T-helper 1 cell treated with Interleukin-12 subunit alpha and Interleukin-12 subunit beta and Interleukin-4 antibody, amounts not matched to agents 30 ng/mL and 1 ng/mL, for 36 hours (primary cell): ENCODE measurements at regions not wholly inside any gene's neighbourhood (a gene's known extent, or its start where the extent isn't known, plus 50 kb on each side); places are given as distances from the start of the nearest gene placed in this dataset.
"Not testable (repeated sequence)": the region's sequence is repeated elsewhere in the genome, so short reads cannot be mapped to it uniquely, and the experiment has no call there.

Source experiments
- intact Hi-C: fragments of 100-400 bp; cut with micrococcal nuclease; formaldehyde crosslinking; loops from one replicate; pipeline ENCODE4 v1.15.1; 2024

DNA sequence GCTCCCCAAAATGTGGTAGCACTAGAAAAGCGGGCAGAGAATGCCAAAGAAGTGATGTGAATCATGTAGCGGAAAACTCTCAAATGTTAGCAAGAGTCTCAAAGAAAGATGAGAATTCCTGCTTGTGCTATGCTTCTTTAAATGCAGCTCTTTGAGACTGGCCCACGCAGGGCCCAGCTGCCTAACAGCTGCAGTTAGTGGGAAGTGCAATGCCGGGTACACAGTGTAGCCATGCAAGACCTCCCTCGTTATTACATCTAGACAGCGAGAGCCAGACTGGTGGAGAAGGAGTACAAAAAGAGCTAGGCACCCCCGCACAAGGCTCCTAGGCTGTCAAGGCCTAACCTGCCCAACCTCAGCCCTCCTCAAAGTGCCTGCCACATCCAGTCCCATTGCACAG, 201.7 kb upstream of the PRDM1 start:
- intact Hi-C loops, result no loop called here

DNA sequence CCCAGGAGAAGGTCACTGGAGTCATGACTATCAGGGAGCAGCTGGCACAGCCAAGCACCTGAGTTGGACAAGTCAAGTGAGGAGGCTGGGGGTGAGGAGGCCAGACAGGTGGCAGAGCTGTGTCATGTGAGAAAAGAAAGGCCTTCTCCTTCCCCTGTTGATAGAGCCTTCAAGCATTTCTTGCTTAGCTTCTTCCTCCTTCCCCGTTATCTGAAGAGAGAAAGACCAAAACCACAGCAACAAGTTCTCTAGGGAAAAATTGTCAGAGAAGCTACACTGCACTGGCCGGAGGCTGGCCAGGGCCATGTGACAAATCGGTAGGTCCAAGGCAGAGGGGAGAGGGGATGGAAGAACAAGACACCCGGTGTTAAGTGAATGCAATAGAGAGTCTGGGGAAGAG, 202.1 kb upstream of the PRDM1 start:
- intact Hi-C loops, result no loop called here

DNA sequence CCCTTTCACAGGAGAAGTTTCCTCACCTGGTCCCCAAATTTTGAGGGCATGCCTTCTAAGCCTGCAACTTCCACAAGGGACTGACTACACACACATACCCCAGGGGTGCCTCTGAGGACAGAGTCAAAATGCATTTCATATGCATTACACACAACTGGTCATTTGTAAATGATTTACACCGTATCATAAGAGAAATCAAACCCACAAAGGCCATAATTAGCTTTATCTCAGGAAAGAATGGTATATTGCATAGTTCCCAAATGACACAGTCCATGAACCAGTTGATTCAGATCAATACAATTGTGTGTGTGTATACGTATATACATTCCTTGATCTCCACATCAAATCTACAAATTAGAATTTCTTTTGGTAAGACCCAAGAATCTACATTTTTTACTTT, 203.3 kb upstream of the PRDM1 start:
- intact Hi-C loops, result no loop called here

DNA sequence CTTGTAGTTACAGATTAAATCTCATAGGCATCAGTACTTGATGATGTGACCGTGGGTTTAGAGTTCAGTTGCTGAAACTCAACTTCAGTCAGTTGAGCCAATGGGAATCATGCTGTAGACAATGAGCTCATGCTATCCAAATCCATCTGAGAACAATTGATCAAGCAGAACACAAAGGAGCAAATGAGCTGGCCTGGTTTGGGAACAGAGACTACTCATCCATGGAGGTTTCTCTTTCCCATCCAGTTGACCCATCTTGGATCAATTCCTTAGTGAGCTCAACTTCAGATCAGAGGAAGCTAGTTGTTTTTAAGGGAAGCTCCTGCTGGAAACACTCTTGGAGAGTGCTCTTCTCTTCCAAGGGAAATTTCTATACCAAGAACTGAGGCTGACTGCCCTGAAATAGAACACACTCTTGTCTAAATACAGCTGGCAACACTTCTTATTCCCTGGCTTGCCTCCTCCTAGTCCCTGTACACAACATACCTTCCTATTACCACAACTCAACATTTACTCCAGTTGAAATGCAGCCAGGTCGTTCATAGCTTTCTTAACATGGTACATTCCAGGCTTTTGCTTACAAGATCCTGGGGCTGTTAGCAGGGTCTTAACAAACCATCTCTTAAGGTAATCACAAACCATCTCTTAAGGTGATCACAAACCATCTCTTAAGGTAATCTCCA, 203.9 kb upstream of the PRDM1 start:
- intact Hi-C loops, result no loop called here

DNA sequence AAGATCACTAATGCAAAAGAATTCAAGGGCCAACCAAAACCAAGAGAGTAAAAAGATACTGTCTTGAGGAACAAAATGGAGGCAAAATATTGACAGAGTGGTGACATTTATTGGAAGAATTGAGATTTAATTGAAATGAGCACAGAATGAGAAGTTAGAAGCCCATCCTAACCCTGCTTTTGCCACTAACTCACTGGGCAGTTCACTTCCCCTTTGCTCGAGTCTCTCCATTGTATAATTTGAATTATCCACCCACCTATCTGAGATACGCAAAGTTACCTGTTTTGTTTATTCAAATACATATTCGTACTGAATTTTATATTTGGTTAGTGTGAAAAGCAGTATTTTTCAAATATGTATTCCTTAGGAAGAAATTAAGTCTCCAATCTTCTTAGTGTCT, 204.5 kb upstream of the PRDM1 start:
- intact Hi-C loops, result no loop called here

DNA sequence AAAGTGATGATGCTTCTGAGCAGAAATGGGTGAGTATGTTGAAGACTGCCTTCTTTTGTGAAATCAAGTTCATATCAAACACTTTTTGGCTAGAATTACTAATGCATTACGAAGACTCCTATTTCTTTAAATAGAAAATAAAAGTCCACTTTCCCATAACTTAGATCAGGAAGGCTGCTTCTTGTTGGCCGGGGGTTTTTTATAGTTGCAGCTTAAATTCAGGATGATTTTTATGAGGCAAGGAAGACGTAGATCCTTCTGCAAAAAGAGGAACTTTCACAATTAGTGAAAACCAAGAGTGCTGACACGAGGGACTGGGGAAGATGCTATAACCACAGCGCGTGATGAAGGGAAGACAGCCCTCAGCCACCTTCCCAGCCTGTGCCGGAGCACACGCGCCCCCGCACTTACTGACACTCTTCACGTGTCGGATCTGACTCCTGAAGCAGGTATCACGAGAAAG, 206.1 kb upstream of the PRDM1 start:
- intact Hi-C loops, result no loop called here

DNA sequence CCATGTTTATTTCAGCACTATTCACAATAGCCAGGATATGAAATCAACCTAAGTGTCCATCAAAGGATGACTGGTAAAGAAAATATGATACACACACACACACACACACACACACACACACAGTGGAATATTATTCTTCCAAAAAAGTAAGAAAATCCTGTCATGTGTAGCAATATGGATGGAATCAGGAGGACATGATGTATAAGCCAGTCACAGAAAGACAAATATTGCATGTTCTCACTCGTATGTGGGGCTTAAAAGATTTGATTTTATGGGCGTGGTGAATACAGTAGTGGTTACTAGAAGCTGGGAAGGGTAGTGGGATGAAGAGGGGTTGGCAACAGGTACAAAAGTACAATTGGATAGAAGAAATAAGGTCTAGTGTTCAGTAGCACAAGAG, 207.0 kb upstream of the PRDM1 start:
- intact Hi-C loops, result no loop called here

DNA sequence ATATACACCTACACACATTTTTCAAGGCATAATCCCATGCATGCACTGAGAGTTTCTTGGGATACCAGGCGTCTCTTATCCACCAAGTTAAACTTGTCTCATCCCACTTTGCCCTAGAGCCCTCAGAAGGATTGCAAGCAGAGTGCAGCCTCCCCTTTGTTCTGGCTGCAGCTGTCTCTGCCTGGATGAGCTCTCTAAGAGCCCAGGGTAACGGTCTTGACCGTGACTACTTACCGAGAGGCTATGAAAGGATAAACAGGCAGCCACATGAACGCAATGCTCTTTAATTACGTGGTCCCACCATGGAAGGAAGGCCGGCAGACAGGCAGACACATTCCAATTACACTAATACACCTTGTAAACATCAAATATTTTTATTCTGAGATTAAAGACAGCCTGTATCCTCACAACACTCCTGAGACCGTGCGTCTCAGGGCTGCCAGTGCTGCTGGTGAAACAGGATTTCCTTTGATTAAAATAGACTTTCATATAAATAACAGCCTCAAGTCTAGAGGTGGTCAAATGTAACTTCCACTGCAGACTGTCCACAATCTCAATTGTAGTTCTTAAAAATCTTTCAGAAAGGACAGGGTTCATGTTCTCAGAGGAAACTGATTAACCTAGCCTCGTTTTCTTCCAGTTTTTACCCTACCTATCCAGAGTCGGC, 210.0 kb upstream of the PRDM1 start:
- intact Hi-C loops, result no loop called here

DNA sequence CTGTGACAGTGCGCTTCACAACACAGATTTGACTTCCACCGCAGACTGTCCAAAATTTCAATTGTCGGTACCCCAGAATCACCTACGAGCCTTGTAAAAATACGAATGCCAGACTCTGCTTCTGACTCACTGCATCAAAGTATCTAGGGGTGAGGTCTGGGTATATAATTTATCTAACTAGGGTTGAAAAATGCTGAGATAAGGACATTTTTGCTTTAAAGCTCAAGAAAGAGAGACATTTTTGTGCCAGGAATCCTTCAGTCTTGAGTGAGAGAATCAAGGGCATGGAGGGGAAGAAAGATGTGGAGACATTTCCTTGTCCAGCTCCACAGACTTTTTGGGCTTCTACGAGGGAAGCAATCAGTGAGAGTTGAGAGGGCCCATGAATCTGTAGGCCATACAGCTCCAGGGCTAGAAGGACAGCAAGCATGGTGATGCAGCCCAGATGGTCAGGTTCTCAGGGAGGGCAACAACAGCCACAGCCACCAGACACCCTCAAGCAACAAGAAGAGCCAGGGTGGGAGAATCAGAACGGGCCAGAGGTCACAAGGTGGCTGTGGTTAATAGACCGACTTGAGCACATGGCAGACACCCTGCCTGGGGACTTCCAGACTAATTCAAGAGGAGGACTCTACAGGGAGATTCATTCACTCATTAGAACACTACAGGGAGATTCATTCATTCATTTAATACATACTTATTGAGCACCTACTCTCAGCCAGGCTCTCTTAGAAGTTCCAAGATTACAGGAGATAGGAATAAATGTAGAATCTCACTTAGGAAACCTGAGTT, 211.1 kb upstream of the PRDM1 start:
- intact Hi-C loops, result no loop called here

DNA sequence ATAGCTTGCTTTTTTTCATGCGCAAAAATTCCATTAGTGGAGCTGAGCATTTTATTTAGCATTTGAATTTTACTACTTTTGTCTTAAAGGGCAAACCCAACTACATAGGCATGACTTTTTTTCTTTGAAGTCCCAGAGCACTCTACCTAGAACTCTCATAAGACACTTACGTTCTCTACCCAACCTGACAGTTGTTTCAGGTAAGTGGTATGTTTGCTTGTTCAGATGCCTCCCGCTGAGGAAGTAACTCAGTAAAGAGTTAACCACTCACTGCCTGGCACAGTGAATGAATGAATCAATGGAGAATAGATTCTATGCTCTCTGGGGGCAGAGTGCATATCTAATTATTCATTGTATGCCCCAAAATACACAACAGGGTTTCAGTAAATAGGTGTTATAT, 212.3 kb upstream of the PRDM1 start:
- intact Hi-C loops, result loop anchor here (1.0 kb wide), 1 partner anchor 27 kb away; no protein-coding TSS in a partner anchor

DNA sequence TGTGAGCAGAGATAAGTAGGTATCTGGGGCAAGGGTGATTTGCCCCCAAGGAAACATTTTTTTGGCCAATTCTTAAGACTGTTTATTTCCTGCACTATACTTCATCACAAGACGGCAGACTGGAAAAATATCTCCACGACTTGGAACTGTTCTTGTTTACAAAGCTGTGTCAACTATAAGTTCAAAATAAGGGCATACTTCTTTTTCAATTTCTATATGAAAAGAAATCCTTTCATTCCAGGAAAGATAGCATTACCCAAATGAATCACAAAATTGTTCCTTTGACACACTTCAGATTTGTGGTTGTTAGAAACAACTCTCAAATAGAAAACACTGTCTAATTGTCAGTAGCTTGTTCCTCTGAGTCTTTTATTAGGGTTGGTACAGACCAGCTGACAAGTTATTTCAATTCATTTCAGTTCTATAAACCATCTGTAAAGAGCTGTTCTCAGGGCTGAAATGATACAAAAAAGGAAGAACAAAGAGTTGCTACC, 212.9 kb upstream of the PRDM1 start:
- intact Hi-C loops, result loop anchor here (1.0 kb wide), 1 partner anchor 27 kb away; no protein-coding TSS in a partner anchor

DNA sequence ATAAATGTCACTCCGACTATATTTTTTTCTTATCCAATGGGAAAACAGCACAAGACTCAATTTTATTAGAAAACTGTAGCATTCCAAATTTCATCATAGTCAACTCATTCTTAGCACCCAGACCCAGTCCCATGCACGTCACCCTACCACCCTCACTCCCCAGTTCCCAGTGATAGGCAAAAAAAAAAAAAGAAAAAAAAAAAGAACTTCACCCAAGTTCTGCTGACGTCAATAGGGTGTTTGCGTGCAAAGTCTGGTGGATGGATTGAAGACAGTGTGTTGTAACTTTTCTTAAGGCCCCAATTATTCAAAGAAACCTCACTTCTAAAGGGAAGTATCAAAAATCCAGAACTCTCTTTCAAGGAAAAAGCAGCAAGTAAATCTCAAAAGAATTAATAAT, 213.9 kb upstream of the PRDM1 start:
- intact Hi-C loops, result no loop called here

DNA sequence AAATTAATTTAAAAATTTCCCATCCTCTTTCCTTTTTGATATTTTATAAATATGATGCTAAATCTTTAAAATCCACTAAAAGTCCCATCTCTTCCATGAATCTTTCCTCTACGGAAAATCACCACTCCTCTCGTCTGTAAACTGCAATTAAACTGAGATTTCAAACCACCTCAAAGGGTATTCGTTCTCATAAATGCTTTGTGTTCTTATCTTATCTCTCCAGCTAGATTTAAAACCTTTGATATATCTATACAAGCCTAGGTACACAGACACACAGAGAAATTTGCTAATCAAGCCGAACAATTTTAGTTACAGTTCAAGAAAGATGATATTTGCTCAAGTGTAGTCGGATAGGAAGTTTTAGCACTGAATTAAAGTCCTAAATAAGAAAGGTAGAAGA, 214.6 kb upstream of the PRDM1 start:
- intact Hi-C loops, result no loop called here

DNA sequence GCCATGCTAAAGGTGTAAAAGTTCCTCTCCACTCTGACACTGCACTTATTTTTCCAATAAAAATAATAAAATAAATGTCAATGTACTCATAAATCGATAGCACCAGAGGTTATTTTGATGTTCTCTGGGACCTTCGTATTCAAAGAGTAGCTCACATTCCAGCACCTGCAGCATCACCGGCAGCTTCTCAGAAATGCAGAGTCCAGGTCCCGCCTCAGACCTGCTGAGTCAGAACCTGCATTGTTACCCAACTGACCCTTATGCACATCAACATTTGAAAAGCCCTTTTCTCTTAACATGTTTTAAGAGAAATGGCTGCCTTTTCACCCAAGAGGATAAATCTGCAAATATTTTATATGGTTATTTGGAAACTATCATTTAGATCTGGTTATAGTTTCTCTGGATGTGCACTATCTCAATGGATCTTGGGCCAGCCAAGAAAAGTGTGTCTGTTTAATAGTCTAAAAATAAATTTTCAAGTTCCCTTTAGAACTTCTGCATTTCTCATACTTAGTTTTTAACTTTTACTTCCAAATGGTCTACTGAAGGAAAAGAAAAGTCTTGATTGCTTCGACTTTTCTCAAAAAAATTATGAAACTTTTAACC, 216.2 kb upstream of the PRDM1 start:
- intact Hi-C loops, result no loop called here

DNA sequence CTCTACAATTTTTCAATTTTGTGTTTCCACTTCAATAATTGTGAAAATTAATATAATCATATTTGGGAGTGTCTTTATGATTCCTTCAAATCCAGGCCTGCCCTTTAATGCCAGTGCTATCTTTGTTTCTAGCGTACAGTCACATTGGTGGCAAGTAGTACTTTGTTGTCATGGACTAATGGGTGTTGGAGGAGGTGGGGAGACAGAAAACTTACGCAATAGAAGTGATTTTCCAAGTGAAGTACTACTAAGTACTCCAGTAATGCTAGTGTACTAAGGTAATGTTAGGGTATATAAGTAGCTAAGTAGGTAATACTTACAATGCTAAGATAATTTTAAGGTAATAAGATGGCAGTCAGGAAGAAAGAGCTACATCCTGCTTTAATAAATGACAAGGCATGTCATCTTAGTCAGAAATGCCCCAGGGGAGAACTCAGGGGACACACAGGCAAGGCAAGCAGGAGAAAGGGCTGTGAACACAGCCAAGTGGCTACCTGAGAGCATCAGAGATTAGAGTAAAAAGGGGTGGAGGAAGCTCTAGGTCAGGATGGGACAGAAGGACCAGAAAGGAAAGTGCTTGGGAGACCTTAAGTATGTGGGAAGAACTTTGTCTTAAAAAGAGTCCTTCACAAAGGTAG, 217.2 kb upstream of the PRDM1 start:
- intact Hi-C loops, result no loop called here

DNA sequence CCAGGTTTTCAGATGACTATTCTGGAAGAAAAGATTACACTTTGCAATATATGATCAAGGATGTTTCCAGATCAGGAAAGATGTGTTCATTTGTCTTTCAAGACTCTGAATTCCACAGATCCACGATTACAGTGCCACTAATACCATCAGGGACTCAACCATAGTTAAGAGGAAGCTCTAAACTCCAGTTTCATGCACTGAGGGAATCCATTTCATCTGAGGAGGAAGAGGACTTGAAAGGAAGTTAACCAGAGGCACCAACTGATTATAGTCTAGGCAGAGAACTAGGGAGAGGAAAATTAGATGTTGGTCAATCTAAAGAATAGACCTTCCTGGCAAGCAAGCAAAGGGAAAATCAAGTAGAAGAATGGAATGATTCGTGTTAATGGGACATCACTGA, 218.3 kb upstream of the PRDM1 start:
- intact Hi-C loops, result no loop called here

DNA sequence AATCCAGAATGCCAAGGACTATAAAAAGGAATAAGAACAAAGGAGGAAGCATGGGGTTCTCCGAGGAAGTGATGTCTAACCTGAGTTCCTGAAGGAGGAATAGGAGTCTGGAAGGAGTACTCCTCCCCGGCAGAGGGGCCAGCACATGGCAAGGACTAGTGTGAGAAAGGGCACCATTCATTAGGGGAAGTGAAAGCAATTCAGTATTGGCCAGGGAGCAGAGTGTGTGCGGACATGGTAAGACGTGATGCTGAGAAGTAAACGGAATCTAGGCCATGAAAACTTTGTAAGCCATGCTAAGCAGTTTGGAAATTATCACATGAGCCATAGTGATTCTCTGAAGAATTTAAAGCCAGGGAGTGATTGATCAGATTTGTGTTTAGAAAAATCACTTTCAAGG, 218.9 kb upstream of the PRDM1 start:
- intact Hi-C loops, result no loop called here

DNA sequence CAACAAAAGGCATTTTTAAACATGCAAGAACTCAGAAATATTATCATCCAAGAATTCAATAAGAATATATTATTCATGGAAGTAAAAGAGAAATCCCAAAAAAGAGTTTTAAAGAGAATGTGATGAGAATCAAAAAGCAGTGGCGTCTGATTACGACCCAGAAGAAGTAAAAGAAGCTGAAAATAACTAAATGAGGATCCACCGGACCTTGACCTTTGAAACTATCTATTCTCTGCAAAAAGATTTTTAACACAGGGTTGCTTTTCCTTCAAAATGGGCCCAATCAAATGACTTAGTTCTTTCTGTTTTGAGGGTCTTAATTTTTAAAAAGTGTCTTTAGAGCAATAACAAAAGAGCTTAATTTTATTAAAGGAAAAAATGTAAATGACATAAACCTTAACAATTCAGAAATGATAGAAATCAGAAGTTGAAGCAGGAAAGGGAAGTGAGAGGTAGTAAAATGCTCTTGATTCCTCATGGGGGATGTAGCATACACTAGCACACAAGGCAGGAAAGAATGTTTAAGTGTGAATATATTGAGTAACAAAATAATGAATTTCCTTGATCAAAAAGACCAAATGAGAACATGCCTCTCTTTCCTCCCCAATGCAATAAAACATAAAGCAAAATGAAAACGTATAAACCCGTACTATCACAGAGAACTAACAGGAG, 223.1 kb upstream of the PRDM1 start:
- intact Hi-C loops, result no loop called here

DNA sequence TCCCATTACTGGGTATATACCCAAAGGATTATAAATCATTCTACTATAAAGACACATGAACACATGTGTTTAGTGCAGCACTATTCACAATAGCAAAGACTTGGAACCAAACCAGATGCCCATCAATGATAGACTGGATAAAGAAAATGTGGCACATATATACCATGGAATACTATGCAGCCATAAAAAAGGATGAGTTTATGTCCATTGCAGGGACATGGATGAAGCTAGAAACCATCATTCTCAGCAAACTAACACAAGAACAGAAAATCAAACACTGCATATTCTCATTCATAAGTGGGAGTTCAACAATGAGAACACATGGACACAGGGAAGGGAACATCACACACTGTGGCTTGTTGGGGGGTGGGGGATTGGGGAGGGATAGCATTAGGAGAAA, 225.2 kb upstream of the PRDM1 start:
- intact Hi-C loops, result not testable (repeated sequence)

DNA sequence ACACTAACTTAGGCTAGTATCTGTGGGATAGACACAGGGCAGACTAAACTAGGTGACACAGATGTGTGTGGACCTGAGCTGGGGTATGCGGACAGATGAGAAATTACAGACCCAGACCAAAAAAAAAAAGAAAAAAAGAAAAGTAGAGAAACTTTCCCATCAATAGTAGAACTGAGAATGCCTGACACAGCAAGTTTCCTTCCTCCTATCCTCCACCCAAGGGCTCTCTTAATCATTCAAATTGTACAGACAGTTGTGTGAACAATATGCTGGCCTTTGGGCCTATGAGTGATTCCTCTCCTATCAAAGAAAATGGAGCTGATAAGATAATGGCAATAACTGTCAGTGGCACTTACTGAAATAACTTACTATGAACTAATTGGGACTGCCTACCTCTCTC, 226.7 kb upstream of the PRDM1 start:
- intact Hi-C loops, result no loop called here

DNA sequence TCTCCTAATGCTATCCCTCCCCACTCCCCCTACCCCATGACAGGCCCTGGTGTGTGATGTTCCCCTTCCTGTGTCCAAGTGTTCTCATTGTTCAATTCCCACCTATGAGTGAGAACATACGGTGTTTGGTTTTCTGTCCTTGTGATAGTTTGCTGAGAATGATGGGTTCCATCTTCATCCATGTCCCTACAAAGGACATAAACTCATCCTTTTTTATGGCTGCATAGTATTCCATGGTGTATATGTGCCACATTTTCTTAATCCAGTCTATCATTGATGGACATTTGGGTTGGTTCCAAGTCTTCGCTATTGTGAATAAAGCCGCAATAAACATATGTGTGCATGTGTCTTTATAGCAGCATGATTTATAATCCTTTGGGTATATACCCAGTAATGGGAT, 227.5 kb upstream of the PRDM1 start:
- intact Hi-C loops, result not testable (repeated sequence)
